Neural cell (in vitro differentiated cells): ENCODE measurements at regions not wholly inside any gene's neighbourhood (a gene's known extent, or its start where the extent isn't known, plus 50 kb on each side); places are given as distances from the start of the nearest gene placed in this dataset.

ENCODE experiments used
- H2AFZ ChIP-seq: fragments of 200-600, 300-800 bp; sonication (generic), shearing (Covaris generic); 2 replicates; pipeline ENCODE4 v1.6.0; 2014; ENCODE audit warnings: low read depth, mild to moderate bottlenecking, antibody characterized with exemption, low read length, moderate library complexity
- H3F3A ChIP-seq: fragments of 200-600 bp; shearing (Covaris generic); 2 replicates; pipeline ENCODE4 v1.6.1; 2016; ENCODE audit warnings: mild to moderate bottlenecking, moderate library complexity, mixed read lengths, antibody characterized with exemption, low read length; ENCODE audit not compliant: insufficient read depth, poor library complexity, severe bottlenecking
- H3K27ac ChIP-seq: fragments of 200-600, 300-800 bp; sonication (generic), shearing (Covaris generic); 2 replicates; pipeline ENCODE4 v1.5.1; 2014; ENCODE audit warnings: mild to moderate bottlenecking, low read length, moderate library complexity
- H3K27me3 ChIP-seq: fragments of 300-800, 200-600 bp; sonication (generic), shearing (Covaris generic); 2 replicates; pipeline ENCODE4 v1.6.0; 2014; ENCODE audit warnings: mild to moderate bottlenecking, low read depth, low read length, moderate library complexity; ENCODE audit not compliant: insufficient read depth
- H3K36me3 ChIP-seq: fragments of 300-800, 200-600 bp; sonication (generic), shearing (Covaris generic); 2 replicates; pipeline ENCODE4 v1.5.1; 2014; ENCODE audit warnings: mild to moderate bottlenecking, antibody characterized with exemption, low read length, moderate library complexity; ENCODE audit not compliant: insufficient read depth
- H3K4me2 ChIP-seq: fragments of 300-800, 200-600 bp; sonication (generic), shearing (Covaris generic); 2 replicates; pipeline ENCODE4 v1.6.0; 2014; ENCODE audit warnings: mild to moderate bottlenecking, low read length
- H3K4me3 ChIP-seq: fragments of 300-800, 200-600 bp; sonication (generic), shearing (Covaris generic); 2 replicates; pipeline ENCODE4 v1.5.1; 2014; ENCODE audit warnings: mild to moderate bottlenecking, low read length, moderate library complexity
- H3K79me2 ChIP-seq: fragments of 200-600 bp; shearing (Covaris generic); replicated peaks from 2 replicates; pipeline ENCODE4 v1.6.0; 2014; ENCODE audit warnings: mild to moderate bottlenecking, low read length, moderate library complexity; ENCODE audit not compliant: insufficient read depth
- H3K9ac ChIP-seq: fragments of 300-800, 200-600 bp; sonication (generic), shearing (Covaris generic); 2 replicates; pipeline ENCODE4 v1.6.1; 2016; ENCODE audit warnings: mild to moderate bottlenecking, low read length, mixed read lengths
- H3K9me2 ChIP-seq: fragments of 200-600 bp; shearing (Covaris generic); 2 replicates; pipeline ENCODE4 v1.6.1; 2016; ENCODE audit warnings: mild to moderate bottlenecking, low read length, mixed read lengths; ENCODE audit not compliant: insufficient read depth
- H3K9me3 ChIP-seq: fragments of 200-600, 300-800 bp; sonication (generic), shearing (Covaris generic); 2 replicates; pipeline ENCODE4 v1.6.1; 2016; ENCODE audit warnings: mild to moderate bottlenecking, mixed run types, low read length, moderate library complexity, mixed read lengths
- H4K20me1 ChIP-seq: fragments of 200-600 bp; shearing (Covaris generic); 2 replicates; pipeline ENCODE4 v1.6.1; 2016; ENCODE audit warnings: mild to moderate bottlenecking, mixed run types; ENCODE audit not compliant: insufficient read depth
- CTCF ChIP-seq: fragments of 450-650 bp; IDR thresholded peaks from 2 replicates; pipeline ENCODE4 v1.5.1; 2014; ENCODE audit warnings: antibody characterized with exemption, mild to moderate bottlenecking, moderate library complexity; ENCODE audit not compliant: poor library complexity, severe bottlenecking
- EP300 ChIP-seq: fragments of 450-650 bp; conservative IDR thresholded peaks from 2 replicates; pipeline ENCODE4 v1.6.1; 2014; ENCODE audit warnings: antibody characterized with exemption, mild to moderate bottlenecking, moderate library complexity; ENCODE audit not compliant: poor library complexity, severe bottlenecking
- EZH2 ChIP-seq: fragments of 200-600, 300-800 bp; shearing (Covaris generic), sonication (generic); IDR thresholded peaks from 2 replicates; pipeline ENCODE4 v1.6.1; 2014; ENCODE audit warnings: antibody characterized with exemption, low read length, borderline replicate concordance, mild to moderate bottlenecking; ENCODE audit not compliant: insufficient read depth, poor library complexity, severe bottlenecking
- MXI1 ChIP-seq: fragments of 450-650 bp; conservative IDR thresholded peaks from 2 replicates; pipeline ENCODE4 v1.6.1; 2014; ENCODE audit warnings: antibody characterized with exemption, mild to moderate bottlenecking; ENCODE audit not compliant: poor library complexity, severe bottlenecking
- POLR2AphosphoS5 ChIP-seq: IDR thresholded peaks from 2 replicates; pipeline ENCODE4 v1.6.1; 2012
- RAD21 ChIP-seq: fragments of 450-650 bp; conservative IDR thresholded peaks from 2 replicates; pipeline ENCODE4 v1.6.1; 2014; ENCODE audit warnings: antibody characterized with exemption, mild to moderate bottlenecking, moderate library complexity
- REST ChIP-seq: IDR thresholded peaks from 2 replicates; pipeline ENCODE4 v1.6.1; 2012; ENCODE audit warnings: borderline replicate concordance
- SMC3 ChIP-seq: fragments of 450-650 bp; conservative IDR thresholded peaks from 2 replicates; pipeline ENCODE4 v1.6.1; 2014; ENCODE audit warnings: antibody characterized with exemption, mild to moderate bottlenecking, moderate library complexity; ENCODE audit not compliant: poor library complexity
- TAF1 ChIP-seq: IDR thresholded peaks from 2 replicates; pipeline ENCODE4 v1.6.1; 2012; ENCODE audit warnings: low read depth

- no peak overlapping the region for H3K27ac ChIP-seq
- no peaks in the 10 kb centered on the region for H4K20me1 ChIP-seq
- no peaks in the 10 kb centered on the region for H3K9me2 ChIP-seq
These were observed 115.6 kb upstream of the NMNAT3 start for GRCh38 chr3:139793408-139793807.

GRCh38 chr3:139780593-139780992, 102.8 kb upstream of the NMNAT3 start:
- no peak overlapping the region for H3K9ac ChIP-seq
- no peaks in the 10 kb centered on the region for H3K79me2 ChIP-seq
- H3K9me2 ChIP-seq = no peaks in the 10 kb centered on the region
- no peaks in the 10 kb centered on the region for H3F3A ChIP-seq
- no peak overlapping the region for H2AFZ ChIP-seq
- no peak for TF ChIP-seq POLR2AphosphoS5
- TF ChIP-seq CTCF = no peak
- TF ChIP-seq RAD21 = no peak
- no peak for TF ChIP-seq TAF1
- no peak for TF ChIP-seq SMC3
- TF ChIP-seq EP300 = no peak
- H4K20me1 ChIP-seq = no peaks in the 10 kb centered on the region
- H3K27me3 ChIP-seq = no peaks in the 10 kb centered on the region
- no peak overlapping the region for H3K27ac ChIP-seq
- no peaks in the 10 kb centered on the region for H3K36me3 ChIP-seq
- no peaks in the 10 kb centered on the region for H3K9me3 ChIP-seq
- no peak overlapping the region for H3K4me3 ChIP-seq
- no peak overlapping the region for H3K4me2 ChIP-seq

More at GRCh38 chr3:139793408-139793807, 115.6 kb upstream of the NMNAT3 start:
- Histone ChIP-seq H3K9ac (no peak overlapping the region), H3K4me2 (no peak overlapping the region), H2AFZ (no peak overlapping the region), H3K9me3 (no peaks in the 10 kb centered on the region), H3K4me3 (no peak overlapping the region), H3F3A (no peaks in the 10 kb centered on the region), H3K27me3 (no peaks in the 10 kb centered on the region), H3K36me3 (no peaks in the 10 kb centered on the region), H3K79me2 (no peaks in the 10 kb centered on the region)
- no peak for TF ChIP-seq EZH2
- TF ChIP-seq CTCF = no peak
- no peak for TF ChIP-seq RAD21
- no peak for TF ChIP-seq TAF1
- TF ChIP-seq EP300 = no peak
- TF ChIP-seq POLR2AphosphoS5 = no peak
- no peak for TF ChIP-seq SMC3
- no peak for TF ChIP-seq MXI1
- TF ChIP-seq REST = no peak
